ENCODE measurements at regions not wholly inside any gene's neighbourhood (a gene's known extent, or its start where the extent isn't known, plus 50 kb on each side); places are given as distances from the start of the nearest gene placed in this dataset.

DNA sequence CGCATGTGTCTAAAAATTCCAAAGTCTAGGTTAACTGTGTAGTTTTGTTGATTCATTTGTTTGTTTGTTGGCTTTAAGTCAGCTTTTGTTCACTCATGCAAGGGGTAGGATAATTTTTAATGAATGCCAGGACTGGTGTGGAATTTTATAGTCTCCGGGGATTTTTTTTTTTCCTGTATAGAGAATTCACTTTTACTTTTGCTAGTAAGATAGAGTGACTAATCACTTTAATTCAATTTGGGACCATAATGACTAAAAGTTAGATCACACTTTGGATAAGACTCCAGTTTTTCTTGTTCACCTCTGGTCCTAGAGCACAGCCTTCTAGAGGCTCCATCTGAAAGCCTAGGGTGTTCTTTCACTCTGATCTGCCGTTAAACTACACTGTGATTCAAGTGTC lies 1690.0 kb downstream of the PCDH9 start:
- ATAC-seq, result peak; percentile 75

DNA sequence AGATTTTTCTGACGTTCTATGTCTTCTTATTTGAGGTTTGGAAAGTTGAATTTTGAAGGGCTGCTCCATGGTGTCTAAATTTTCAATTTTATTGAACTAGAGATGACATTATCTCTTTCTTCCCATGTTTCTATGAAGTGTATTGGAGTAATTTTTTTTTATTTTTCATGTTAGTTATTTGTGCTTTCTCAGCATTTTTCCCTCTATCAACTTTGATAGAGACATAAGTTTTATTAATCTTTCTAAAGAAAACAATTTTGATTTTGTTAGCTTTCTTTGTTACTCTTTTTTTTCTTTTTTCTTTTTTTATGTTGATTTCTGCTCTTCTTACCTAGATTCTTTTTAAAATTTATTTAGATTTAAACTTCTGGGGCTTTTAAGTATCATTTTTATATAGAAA lies 1694.8 kb downstream of the PCDH9 start:
- no peak for ATAC-seq
- TF ChIP-seq, protein P1, sequence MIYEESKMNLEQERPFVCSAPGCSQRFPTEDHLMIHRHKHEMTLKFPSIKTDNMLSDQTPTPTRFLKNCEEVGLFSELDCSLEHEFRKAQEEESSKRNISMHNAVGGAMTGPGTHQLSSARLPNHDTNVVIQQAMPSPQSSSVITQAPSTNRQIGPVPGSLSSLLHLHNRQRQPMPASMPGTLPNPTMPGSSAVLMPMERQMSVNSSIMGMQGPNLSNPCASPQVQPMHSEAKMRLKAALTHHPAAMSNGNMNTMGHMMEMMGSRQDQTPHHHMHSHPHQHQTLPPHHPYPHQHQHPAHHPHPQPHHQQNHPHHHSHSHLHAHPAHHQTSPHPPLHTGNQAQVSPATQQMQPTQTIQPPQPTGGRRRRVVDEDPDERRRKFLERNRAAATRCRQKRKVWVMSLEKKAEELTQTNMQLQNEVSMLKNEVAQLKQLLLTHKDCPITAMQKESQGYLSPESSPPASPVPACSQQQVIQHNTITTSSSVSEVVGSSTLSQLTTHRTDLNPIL (CRISPR knock-in tag; IDR thresholded peaks at IDR 0.05; ENCODE audit: low read depth), result no peak
- no peak for TF ChIP-seq TCF4 (CRISPR knock-in tag; IDR thresholded peaks at IDR 0.05; ENCODE audit: borderline replicate concordance)
- no peak for TF ChIP-seq ZNF565 (CRISPR knock-in tag; conservative IDR thresholded peaks at IDR 0.05; ENCODE audit: low read depth)
- TF ChIP-seq, protein P2, sequence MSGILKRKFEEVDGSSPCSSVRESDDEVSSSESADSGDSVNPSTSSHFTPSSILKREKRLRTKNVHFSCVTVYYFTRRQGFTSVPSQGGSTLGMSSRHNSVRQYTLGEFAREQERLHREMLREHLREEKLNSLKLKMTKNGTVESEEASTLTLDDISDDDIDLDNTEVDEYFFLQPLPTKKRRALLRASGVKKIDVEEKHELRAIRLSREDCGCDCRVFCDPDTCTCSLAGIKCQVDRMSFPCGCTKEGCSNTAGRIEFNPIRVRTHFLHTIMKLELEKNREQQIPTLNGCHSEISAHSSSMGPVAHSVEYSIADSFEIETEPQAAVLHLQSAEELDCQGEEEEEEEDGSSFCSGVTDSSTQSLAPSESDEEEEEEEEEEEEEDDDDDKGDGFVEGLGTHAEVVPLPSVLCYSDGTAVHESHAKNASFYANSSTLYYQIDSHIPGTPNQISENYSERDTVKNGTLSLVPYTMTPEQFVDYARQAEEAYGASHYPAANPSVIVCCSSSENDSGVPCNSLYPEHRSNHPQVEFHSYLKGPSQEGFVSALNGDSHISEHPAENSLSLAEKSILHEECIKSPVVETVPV (CRISPR knock-in tag; IDR thresholded peaks at IDR 0.05), result no peak
- no peak for TF ChIP-seq GLIS3 (CRISPR knock-in tag; IDR thresholded peaks at IDR 0.05)
- no peak for TF ChIP-seq ZNF70 (CRISPR knock-in tag; IDR thresholded peaks at IDR 0.05)
- TF ChIP-seq, protein P3, sequence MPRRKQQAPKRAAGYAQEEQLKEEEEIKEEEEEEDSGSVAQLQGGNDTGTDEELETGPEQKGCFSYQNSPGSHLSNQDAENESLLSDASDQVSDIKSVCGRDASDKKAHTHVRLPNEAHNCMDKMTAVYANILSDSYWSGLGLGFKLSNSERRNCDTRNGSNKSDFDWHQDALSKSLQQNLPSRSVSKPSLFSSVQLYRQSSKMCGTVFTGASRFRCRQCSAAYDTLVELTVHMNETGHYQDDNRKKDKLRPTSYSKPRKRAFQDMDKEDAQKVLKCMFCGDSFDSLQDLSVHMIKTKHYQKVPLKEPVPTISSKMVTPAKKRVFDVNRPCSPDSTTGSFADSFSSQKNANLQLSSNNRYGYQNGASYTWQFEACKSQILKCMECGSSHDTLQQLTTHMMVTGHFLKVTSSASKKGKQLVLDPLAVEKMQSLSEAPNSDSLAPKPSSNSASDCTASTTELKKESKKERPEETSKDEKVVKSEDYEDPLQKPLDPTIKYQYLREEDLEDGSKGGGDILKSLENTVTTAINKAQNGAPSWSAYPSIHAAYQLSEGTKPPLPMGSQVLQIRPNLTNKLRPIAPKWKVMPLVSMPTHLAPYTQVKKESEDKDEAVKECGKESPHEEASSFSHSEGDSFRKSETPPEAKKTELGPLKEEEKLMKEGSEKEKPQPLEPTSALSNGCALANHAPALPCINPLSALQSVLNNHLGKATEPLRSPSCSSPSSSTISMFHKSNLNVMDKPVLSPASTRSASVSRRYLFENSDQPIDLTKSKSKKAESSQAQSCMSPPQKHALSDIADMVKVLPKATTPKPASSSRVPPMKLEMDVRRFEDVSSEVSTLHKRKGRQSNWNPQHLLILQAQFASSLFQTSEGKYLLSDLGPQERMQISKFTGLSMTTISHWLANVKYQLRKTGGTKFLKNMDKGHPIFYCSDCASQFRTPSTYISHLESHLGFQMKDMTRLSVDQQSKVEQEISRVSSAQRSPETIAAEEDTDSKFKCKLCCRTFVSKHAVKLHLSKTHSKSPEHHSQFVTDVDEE (CRISPR knock-in tag; IDR thresholded peaks at IDR 0.05), result no peak
- no peak for TF ChIP-seq PPARA (CRISPR knock-in tag; IDR thresholded peaks at IDR 0.05; ENCODE audit: borderline replicate concordance)

More for the DNA sequence above, 1690.0 kb downstream of the PCDH9 start:
- TF ChIP-seq ISL1 (CRISPR knock-in tag; IDR thresholded peaks at IDR 0.05), result peak; percentile 76
- TF ChIP-seq, protein P4, sequence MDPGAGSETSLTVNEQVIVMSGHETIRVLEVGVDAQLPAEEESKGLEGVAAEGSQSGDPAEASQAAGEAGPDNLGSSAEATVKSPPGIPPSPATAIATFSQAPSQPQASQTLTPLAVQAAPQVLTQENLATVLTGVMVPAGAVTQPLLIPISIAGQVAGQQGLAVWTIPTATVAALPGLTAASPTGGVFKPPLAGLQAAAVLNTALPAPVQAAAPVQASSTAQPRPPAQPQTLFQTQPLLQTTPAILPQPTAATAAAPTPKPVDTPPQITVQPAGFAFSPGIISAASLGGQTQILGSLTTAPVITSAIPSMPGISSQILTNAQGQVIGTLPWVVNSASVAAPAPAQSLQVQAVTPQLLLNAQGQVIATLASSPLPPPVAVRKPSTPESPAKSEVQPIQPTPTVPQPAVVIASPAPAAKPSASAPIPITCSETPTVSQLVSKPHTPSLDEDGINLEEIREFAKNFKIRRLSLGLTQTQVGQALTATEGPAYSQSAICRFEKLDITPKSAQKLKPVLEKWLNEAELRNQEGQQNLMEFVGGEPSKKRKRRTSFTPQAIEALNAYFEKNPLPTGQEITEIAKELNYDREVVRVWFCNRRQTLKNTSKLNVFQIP (CRISPR knock-in tag; IDR thresholded peaks at IDR 0.05; ENCODE audit: borderline replicate concordance, low read depth), result no peak
- TF ChIP-seq, protein P5, sequence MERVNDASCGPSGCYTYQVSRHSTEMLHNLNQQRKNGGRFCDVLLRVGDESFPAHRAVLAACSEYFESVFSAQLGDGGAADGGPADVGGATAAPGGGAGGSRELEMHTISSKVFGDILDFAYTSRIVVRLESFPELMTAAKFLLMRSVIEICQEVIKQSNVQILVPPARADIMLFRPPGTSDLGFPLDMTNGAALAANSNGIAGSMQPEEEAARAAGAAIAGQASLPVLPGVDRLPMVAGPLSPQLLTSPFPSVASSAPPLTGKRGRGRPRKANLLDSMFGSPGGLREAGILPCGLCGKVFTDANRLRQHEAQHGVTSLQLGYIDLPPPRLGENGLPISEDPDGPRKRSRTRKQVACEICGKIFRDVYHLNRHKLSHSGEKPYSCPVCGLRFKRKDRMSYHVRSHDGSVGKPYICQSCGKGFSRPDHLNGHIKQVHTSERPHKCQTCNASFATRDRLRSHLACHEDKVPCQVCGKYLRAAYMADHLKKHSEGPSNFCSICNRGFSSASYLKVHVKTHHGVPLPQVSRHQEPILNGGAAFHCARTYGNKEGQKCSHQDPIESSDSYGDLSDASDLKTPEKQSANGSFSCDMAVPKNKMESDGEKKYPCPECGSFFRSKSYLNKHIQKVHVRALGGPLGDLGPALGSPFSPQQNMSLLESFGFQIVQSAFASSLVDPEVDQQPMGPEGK (CRISPR knock-in tag; IDR thresholded peaks at IDR 0.05; ENCODE audit: borderline replicate concordance), result no peak

DNA sequence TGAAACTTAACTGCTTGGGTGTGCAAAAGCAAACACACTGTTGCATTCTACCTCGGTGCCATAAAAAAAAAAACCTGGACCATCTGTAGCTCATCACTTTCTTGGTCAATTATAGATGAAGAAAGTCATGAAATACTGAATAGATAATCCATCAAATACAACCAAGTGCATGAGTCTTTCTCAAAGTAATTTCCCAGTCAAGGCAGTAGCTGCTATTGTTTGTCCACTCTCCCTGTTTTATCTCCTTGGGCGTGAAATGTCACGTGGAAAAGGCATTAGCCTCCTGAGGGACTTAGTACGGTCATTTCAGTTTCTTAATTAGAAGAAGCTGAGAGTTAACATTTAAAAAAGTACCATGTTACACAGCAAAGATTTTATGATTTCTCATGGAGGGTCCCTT lies 1697.9 kb downstream of the PCDH9 start:
- no peak for TF ChIP-seq CSDC2 (CRISPR knock-in tag; IDR thresholded peaks at IDR 0.05)
- no peak for TF ChIP-seq ISL1 (CRISPR knock-in tag; IDR thresholded peaks at IDR 0.05)
- TF ChIP-seq ZNF565 (CRISPR knock-in tag; conservative IDR thresholded peaks at IDR 0.05; ENCODE audit: low read depth), result no peak
- no peak for TF ChIP-seq ESRRG (CRISPR knock-in tag; IDR thresholded peaks at IDR 0.05)
- TF ChIP-seq ZC3H10 (CRISPR knock-in tag; IDR thresholded peaks at IDR 0.05), result no peak
- TF ChIP-seq, protein P5 (CRISPR knock-in tag; IDR thresholded peaks at IDR 0.05; ENCODE audit: borderline replicate concordance), result no peak
- no peak for TF ChIP-seq SNAI2 (CRISPR knock-in tag; IDR thresholded peaks at IDR 0.05)
- TF ChIP-seq, protein P4 (CRISPR knock-in tag; IDR thresholded peaks at IDR 0.05; ENCODE audit: borderline replicate concordance, low read depth), result no peak
- no peak for TF ChIP-seq ZFP30 (CRISPR knock-in tag; IDR thresholded peaks at IDR 0.05)
- no peak for TF ChIP-seq PPARA (CRISPR knock-in tag; IDR thresholded peaks at IDR 0.05; ENCODE audit: borderline replicate concordance)
- no peak for TF ChIP-seq ARNTL (CRISPR knock-in tag; IDR thresholded peaks at IDR 0.05; ENCODE audit: borderline replicate concordance, low read depth)
- no peak for TF ChIP-seq ZNF8 (CRISPR knock-in tag; IDR thresholded peaks at IDR 0.05)
- TF ChIP-seq, protein P1 (CRISPR knock-in tag; IDR thresholded peaks at IDR 0.05; ENCODE audit: low read depth), result no peak
- TF ChIP-seq TCF4 (CRISPR knock-in tag; IDR thresholded peaks at IDR 0.05; ENCODE audit: borderline replicate concordance), result no peak
- no peak for TF ChIP-seq RARB (CRISPR knock-in tag; IDR thresholded peaks at IDR 0.05)
- TF ChIP-seq, protein P2 (CRISPR knock-in tag; IDR thresholded peaks at IDR 0.05), result no peak
- TF ChIP-seq BACH2 (CRISPR knock-in tag; IDR thresholded peaks at IDR 0.05; ENCODE audit: borderline replicate concordance), result no peak
- ATAC-seq, result no peak
